Activated CD8-positive, alpha-beta memory T cell treated with anti-CD3 and anti-CD28 coated beads, Interleukin-2, amount 10 ng/mL, durations not matched to agents 7 days and 5 days (primary cell): ENCODE measurements at regions not wholly inside any gene's neighbourhood (a gene's known extent, or its start where the extent isn't known, plus 50 kb on each side); places are given as distances from the start of the nearest gene placed in this dataset.

Source experiments
- ATAC-seq: fragments of 150-1000 bp; cut with Tn5 transposase; one replicate; pipeline ENCODE4 v1.10.0; 2021; ENCODE audit warnings: moderate library complexity
- CTCF ChIA-PET: fragments of 350-600 bp; sonication (Branson Sonifier 250); formaldehyde crosslinking; loops from one replicate; lab custom pipeline; 2021; ENCODE audit warnings: antibody characterized with exemption; lab: Charles Lee
- DNase-seq: peaks from one replicate; pipeline ENCODE4 v3.0.0-alpha.2; 2020
- H3K27ac Mint-ChIP-seq: one replicate; pipeline ENCODE4 v1.8.0; 2021; ENCODE audit warnings: mild to moderate bottlenecking, mixed read lengths
- H3K27me3 Mint-ChIP-seq: one replicate; pipeline ENCODE4 v1.8.0; 2021; ENCODE audit warnings: mixed read lengths
- H3K36me3 Mint-ChIP-seq: one replicate; pipeline ENCODE4 v1.8.0; 2021; ENCODE audit warnings: mild to moderate bottlenecking, mixed read lengths
- H3K4me1 Mint-ChIP-seq: one replicate; pipeline ENCODE4 v1.8.0; 2021; ENCODE audit warnings: mixed read lengths
- H3K4me3 Mint-ChIP-seq: one replicate; pipeline ENCODE4 v1.8.0; 2021; ENCODE audit warnings: mild to moderate bottlenecking, moderate library complexity, mixed read lengths
- H3K9me3 Mint-ChIP-seq: one replicate; pipeline ENCODE4 v1.8.0; 2022; ENCODE audit warnings: low read depth, mixed read lengths

- H3K4me1 Mint-ChIP-seq: no peaks in the 10 kb centered on the region
- no peaks in the 10 kb centered on the region for H3K27me3 Mint-ChIP-seq
- H3K36me3 Mint-ChIP-seq: no peaks in the 10 kb centered on the region
- no peak overlapping the region for H3K27ac Mint-ChIP-seq
- no peak overlapping the region for H3K4me3 Mint-ChIP-seq
- no peak for ATAC-seq
- no peak for DNase-seq
- peaks cover 8% of the 10 kb centered on the region for H3K9me3 Mint-ChIP-seq
- CTCF ChIA-PET: no interaction called here
Measured at GRCh38 chr4:14223461-14223860, 595.9 kb upstream of the BOD1L1 start.

- CTCF ChIA-PET: no interaction called here
- Mint-ChIP-seq H3K4me1 (no peaks in the 10 kb centered on the region), H3K9me3 (peaks cover 8% of the 10 kb centered on the region), H3K4me3 (no peak overlapping the region), H3K36me3 (no peaks in the 10 kb centered on the region), H3K27me3 (no peaks in the 10 kb centered on the region), H3K27ac (no peak overlapping the region)
- DNase-seq: no peak
- ATAC-seq: no peak
Measured at GRCh38 chr4:14225688-14226207, 598.2 kb upstream of the BOD1L1 start.

- no peaks in the 10 kb centered on the region for H3K36me3 Mint-ChIP-seq
- CTCF ChIA-PET: no interaction called here
- no peak overlapping the region for H3K4me3 Mint-ChIP-seq
- ATAC-seq (no peak), DNase-seq (no peak)
- H3K9me3 Mint-ChIP-seq: peaks cover under 1% of the 10 kb centered on the region
- H3K27me3 Mint-ChIP-seq: no peaks in the 10 kb centered on the region
- no peak overlapping the region for H3K27ac Mint-ChIP-seq
- H3K4me1 Mint-ChIP-seq: no peaks in the 10 kb centered on the region
Measured at GRCh38 chr4:14233126-14233525, 605.6 kb upstream of the BOD1L1 start.

GRCh38 chr4:14234307-14234706 is 606.8 kb upstream of the BOD1L1 start:
- CTCF ChIA-PET: no interaction called here
- H3K4me1 Mint-ChIP-seq: no peaks in the 10 kb centered on the region

GRCh38 chr4:14236359-14236758 is 608.8 kb upstream of the BOD1L1 start:
- DNase-seq (no peak), ATAC-seq (no peak)
- Mint-ChIP-seq H3K4me1 (no peaks in the 10 kb centered on the region), H3K9me3 (no peaks in the 10 kb centered on the region), H3K4me3 (no peak overlapping the region), H3K36me3 (no peaks in the 10 kb centered on the region), H3K27me3 (no peaks in the 10 kb centered on the region), H3K27ac (no peak overlapping the region)
- CTCF ChIA-PET: no interaction called here

More at GRCh38 chr4:14234307-14234706, 606.8 kb upstream of the BOD1L1 start:
- no peaks in the 10 kb centered on the region for H3K36me3 Mint-ChIP-seq
- ATAC-seq (no peak), DNase-seq (no peak)
- no peak overlapping the region for H3K4me3 Mint-ChIP-seq
- no peaks in the 10 kb centered on the region for H3K9me3 Mint-ChIP-seq
- no peak overlapping the region for H3K27ac Mint-ChIP-seq
- H3K27me3 Mint-ChIP-seq: no peaks in the 10 kb centered on the region

- H3K9me3 Mint-ChIP-seq: no peaks in the 10 kb centered on the region
- no peak overlapping the region for H3K27ac Mint-ChIP-seq
- H3K4me3 Mint-ChIP-seq: no peak overlapping the region
- H3K27me3 Mint-ChIP-seq: no peaks in the 10 kb centered on the region
- DNase-seq (no peak), ATAC-seq (no peak)
- no peaks in the 10 kb centered on the region for H3K36me3 Mint-ChIP-seq
- CTCF ChIA-PET: no interaction called here
- H3K4me1 Mint-ChIP-seq: no peaks in the 10 kb centered on the region
Measured at GRCh38 chr4:14237911-14238310, 610.4 kb upstream of the BOD1L1 start.

- Mint-ChIP-seq H3K4me3 (no peak overlapping the region), H3K9me3 (no peaks in the 10 kb centered on the region), H3K4me1 (no peaks in the 10 kb centered on the region), H3K27me3 (no peaks in the 10 kb centered on the region), H3K27ac (no peak overlapping the region), H3K36me3 (no peaks in the 10 kb centered on the region)
- ATAC-seq (no peak), DNase-seq (no peak)
- CTCF ChIA-PET: no interaction called here
Measured at GRCh38 chr4:14241574-14241973, 614.0 kb upstream of the BOD1L1 start.

- CTCF ChIA-PET: no interaction called here
- Mint-ChIP-seq H3K27ac (no peak overlapping the region), H3K36me3 (no peaks in the 10 kb centered on the region), H3K4me1 (no peaks in the 10 kb centered on the region), H3K4me3 (no peak overlapping the region), H3K9me3 (no peaks in the 10 kb centered on the region), H3K27me3 (no peaks in the 10 kb centered on the region)
- DNase-seq (no peak), ATAC-seq (no peak)
Measured at GRCh38 chr4:14247767-14248166, 620.2 kb upstream of the BOD1L1 start.

GRCh38 chr4:14249226-14249625 is 621.7 kb upstream of the BOD1L1 start:
- Mint-ChIP-seq H3K36me3 (no peaks in the 10 kb centered on the region), H3K27me3 (no peaks in the 10 kb centered on the region), H3K9me3 (no peaks in the 10 kb centered on the region), H3K27ac (no peak overlapping the region), H3K4me3 (no peak overlapping the region), H3K4me1 (no peaks in the 10 kb centered on the region)
- no peak for DNase-seq
- no peak for ATAC-seq
- CTCF ChIA-PET: no interaction called here

GRCh38 chr4:14254252-14254651 is 626.7 kb upstream of the BOD1L1 start:
- no peaks in the 10 kb centered on the region for H3K4me1 Mint-ChIP-seq
- H3K36me3 Mint-ChIP-seq: no peaks in the 10 kb centered on the region
- no peak overlapping the region for H3K4me3 Mint-ChIP-seq
- ATAC-seq (no peak), DNase-seq (no peak)
- CTCF ChIA-PET: no interaction called here
- no peaks in the 10 kb centered on the region for H3K27me3 Mint-ChIP-seq
- H3K9me3 Mint-ChIP-seq: no peaks in the 10 kb centered on the region
- H3K27ac Mint-ChIP-seq: no peak overlapping the region

GRCh38 chr4:14254926-14255325 is 627.4 kb upstream of the BOD1L1 start:
- H3K9me3 Mint-ChIP-seq: no peaks in the 10 kb centered on the region
- CTCF ChIA-PET: no interaction called here
- no peaks in the 10 kb centered on the region for H3K27me3 Mint-ChIP-seq
- H3K4me1 Mint-ChIP-seq: no peaks in the 10 kb centered on the region
- H3K36me3 Mint-ChIP-seq: no peaks in the 10 kb centered on the region
- H3K4me3 Mint-ChIP-seq: no peak overlapping the region
- no peak overlapping the region for H3K27ac Mint-ChIP-seq
- ATAC-seq (no peak), DNase-seq (no peak)

GRCh38 chr4:14257903-14258302 is 630.4 kb upstream of the BOD1L1 start:
- Mint-ChIP-seq H3K4me1 (no peaks in the 10 kb centered on the region), H3K36me3 (no peaks in the 10 kb centered on the region), H3K27ac (no peak overlapping the region), H3K27me3 (no peaks in the 10 kb centered on the region), H3K9me3 (no peaks in the 10 kb centered on the region), H3K4me3 (no peak overlapping the region)
- CTCF ChIA-PET: no interaction called here
- no peak for DNase-seq
- no peak for ATAC-seq

- Mint-ChIP-seq H3K27me3 (no peaks in the 10 kb centered on the region), H3K4me3 (no peak overlapping the region), H3K36me3 (no peaks in the 10 kb centered on the region), H3K27ac (no peak overlapping the region), H3K4me1 (no peaks in the 10 kb centered on the region), H3K9me3 (no peaks in the 10 kb centered on the region)
- CTCF ChIA-PET: no interaction called here
- DNase-seq (no peak), ATAC-seq (no peak)
Measured at GRCh38 chr4:14259936-14260335, 632.4 kb upstream of the BOD1L1 start.

- no peaks in the 10 kb centered on the region for H3K27me3 Mint-ChIP-seq
- H3K4me3 Mint-ChIP-seq: no peak overlapping the region
- H3K27ac Mint-ChIP-seq: no peak overlapping the region
- H3K36me3 Mint-ChIP-seq: no peaks in the 10 kb centered on the region
- ATAC-seq: no peak
- no peaks in the 10 kb centered on the region for H3K9me3 Mint-ChIP-seq
- no peak for DNase-seq
- no peaks in the 10 kb centered on the region for H3K4me1 Mint-ChIP-seq
- CTCF ChIA-PET: no interaction called here
Measured at GRCh38 chr4:14260591-14260990, 633.1 kb upstream of the BOD1L1 start.

GRCh38 chr4:14262221-14262620 is 634.7 kb upstream of the BOD1L1 start:
- no peaks in the 10 kb centered on the region for H3K9me3 Mint-ChIP-seq
- no peak for ATAC-seq
- no peaks in the 10 kb centered on the region for H3K36me3 Mint-ChIP-seq
- no peaks in the 10 kb centered on the region for H3K27me3 Mint-ChIP-seq
- no peak overlapping the region for H3K27ac Mint-ChIP-seq
- CTCF ChIA-PET: no interaction called here
- no peak overlapping the region for H3K4me3 Mint-ChIP-seq
- DNase-seq: no peak
- H3K4me1 Mint-ChIP-seq: no peaks in the 10 kb centered on the region
